ENCODE measurements at regions not wholly inside any gene's neighbourhood (a gene's known extent, or its start where the extent isn't known, plus 50 kb on each side); places are given as distances from the start of the nearest gene placed in this dataset.

GRCh38 chr10:78287618-78288017, 254.0 kb downstream of the RPS24 start:
- Mint-ChIP-seq H3K36me3 (no peaks in the 10 kb centered on the region), H3K4me3 (no peak overlapping the region), H3K4me1 (peaks cover 4% of the 10 kb centered on the region), H3K27me3 (no peaks in the 10 kb centered on the region), H3K27ac (no peak overlapping the region), H3K9me3 (no peaks in the 10 kb centered on the region)
- DNase-seq = no peak

GRCh38 chr10:78288663-78289062, 255.0 kb downstream of the RPS24 start:
- H3K4me3 Mint-ChIP-seq = no peak overlapping the region
- H3K27ac Mint-ChIP-seq = no peak overlapping the region
- no peaks in the 10 kb centered on the region for H3K9me3 Mint-ChIP-seq
- no peak for DNase-seq
- no peaks in the 10 kb centered on the region for H3K27me3 Mint-ChIP-seq
- H3K4me1 Mint-ChIP-seq = peaks cover 4% of the 10 kb centered on the region
- no peaks in the 10 kb centered on the region for H3K36me3 Mint-ChIP-seq

GRCh38 chr10:78290131-78290750, 256.6 kb downstream of the RPS24 start:
- Mint-ChIP-seq H3K36me3 (no peaks in the 10 kb centered on the region), H3K27me3 (no peaks in the 10 kb centered on the region), H3K4me3 (no peak overlapping the region), H3K4me1 (peaks cover 4% of the 10 kb centered on the region), H3K9me3 (no peaks in the 10 kb centered on the region), H3K27ac (no peak overlapping the region)
- no peak for DNase-seq

- no peaks in the 10 kb centered on the region for H3K9me3 Mint-ChIP-seq
- no peak overlapping the region for H3K4me3 Mint-ChIP-seq
- H3K27me3 Mint-ChIP-seq = no peaks in the 10 kb centered on the region
- H3K27ac Mint-ChIP-seq = no peak overlapping the region
- H3K4me1 Mint-ChIP-seq = peaks cover 4% of the 10 kb centered on the region
- no peaks in the 10 kb centered on the region for H3K36me3 Mint-ChIP-seq
- DNase-seq = no peak
Measured at GRCh38 chr10:78291722-78292121, 258.1 kb downstream of the RPS24 start.

GRCh38 chr10:78292250-78292981, 258.8 kb downstream of the RPS24 start:
- Mint-ChIP-seq H3K4me1 (peaks cover 4% of the 10 kb centered on the region), H3K9me3 (no peaks in the 10 kb centered on the region), H3K36me3 (no peaks in the 10 kb centered on the region), H3K27me3 (no peaks in the 10 kb centered on the region), H3K27ac (no peak overlapping the region), H3K4me3 (no peak overlapping the region)
- no peak for DNase-seq

GRCh38 chr10:78292982-78293865, 259.6 kb downstream of the RPS24 start:
- Mint-ChIP-seq H3K4me3 (no peak overlapping the region), H3K4me1 (peaks cover 4% of the 10 kb centered on the region), H3K9me3 (no peaks in the 10 kb centered on the region), H3K27ac (no peak overlapping the region), H3K27me3 (no peaks in the 10 kb centered on the region), H3K36me3 (no peaks in the 10 kb centered on the region)
- no peak for DNase-seq

GRCh38 chr10:78295242-78295641, 261.6 kb downstream of the RPS24 start:
- peaks cover 3% of the 10 kb centered on the region for H3K27me3 Mint-ChIP-seq
- H3K27ac Mint-ChIP-seq = no peak overlapping the region
- no peaks in the 10 kb centered on the region for H3K36me3 Mint-ChIP-seq
- peaks cover 10% of the 10 kb centered on the region for H3K4me1 Mint-ChIP-seq
- H3K4me3 Mint-ChIP-seq = no peak overlapping the region
- H3K9me3 Mint-ChIP-seq = no peaks in the 10 kb centered on the region
- no peak for DNase-seq

- no peak for DNase-seq
- H3K9me3 Mint-ChIP-seq = no peaks in the 10 kb centered on the region
- H3K4me1 Mint-ChIP-seq = peaks cover 10% of the 10 kb centered on the region
- no peaks in the 10 kb centered on the region for H3K36me3 Mint-ChIP-seq
- H3K27me3 Mint-ChIP-seq = peaks cover 3% of the 10 kb centered on the region
- H3K27ac Mint-ChIP-seq = no peak overlapping the region
- H3K4me3 Mint-ChIP-seq = no peak overlapping the region
Measured at GRCh38 chr10:78296785-78297184, 263.1 kb downstream of the RPS24 start.

GRCh38 chr10:78297997-78298396, 264.3 kb downstream of the RPS24 start:
- Mint-ChIP-seq H3K27ac (no peak overlapping the region), H3K36me3 (no peaks in the 10 kb centered on the region), H3K27me3 (peaks cover 3% of the 10 kb centered on the region), H3K9me3 (no peaks in the 10 kb centered on the region), H3K4me3 (no peak overlapping the region), H3K4me1 (peaks cover 16% of the 10 kb centered on the region)
- DNase-seq = no peak

- peaks cover 3% of the 10 kb centered on the region for H3K27me3 Mint-ChIP-seq
- peaks cover 19% of the 10 kb centered on the region for H3K4me1 Mint-ChIP-seq
- H3K4me3 Mint-ChIP-seq = no peak overlapping the region
- no peaks in the 10 kb centered on the region for H3K36me3 Mint-ChIP-seq
- no peak for DNase-seq
- peak overlapping the region; percentile 45 for H3K27ac Mint-ChIP-seq
- no peaks in the 10 kb centered on the region for H3K9me3 Mint-ChIP-seq
Measured at GRCh38 chr10:78298835-78299234, 265.2 kb downstream of the RPS24 start.

- Mint-ChIP-seq H3K9me3 (no peaks in the 10 kb centered on the region), H3K27me3 (peaks cover 3% of the 10 kb centered on the region), H3K27ac (no peak overlapping the region), H3K4me3 (no peak overlapping the region), H3K36me3 (no peaks in the 10 kb centered on the region), H3K4me1 (peaks cover 19% of the 10 kb centered on the region)
- peak; percentile 18 for DNase-seq
Measured at GRCh38 chr10:78299851-78300468, 266.3 kb downstream of the RPS24 start.

GRCh38 chr10:78300526-78300925, 266.9 kb downstream of the RPS24 start:
- H3K27me3 Mint-ChIP-seq = peaks cover 3% of the 10 kb centered on the region
- no peak overlapping the region for H3K27ac Mint-ChIP-seq
- no peaks in the 10 kb centered on the region for H3K9me3 Mint-ChIP-seq
- H3K4me1 Mint-ChIP-seq = peaks cover 19% of the 10 kb centered on the region
- H3K4me3 Mint-ChIP-seq = no peak overlapping the region
- DNase-seq = no peak
- no peaks in the 10 kb centered on the region for H3K36me3 Mint-ChIP-seq

GRCh38 chr10:78301481-78301880, 267.8 kb downstream of the RPS24 start:
- H3K27me3 Mint-ChIP-seq = peaks cover 3% of the 10 kb centered on the region
- H3K4me1 Mint-ChIP-seq = peaks cover 19% of the 10 kb centered on the region

GRCh38 chr10:78301891-78302738, 268.5 kb downstream of the RPS24 start:
- Mint-ChIP-seq H3K27me3 (peaks cover 3% of the 10 kb centered on the region), H3K4me1 (peaks cover 19% of the 10 kb centered on the region), H3K36me3 (no peaks in the 10 kb centered on the region), H3K4me3 (peak overlapping the region; percentile 86), H3K27ac (peak overlapping the region; percentile 91), H3K9me3 (no peaks in the 10 kb centered on the region)
- no peak for DNase-seq

More at GRCh38 chr10:78301481-78301880, 267.8 kb downstream of the RPS24 start:
- Mint-ChIP-seq H3K4me3 (no peak overlapping the region), H3K36me3 (no peaks in the 10 kb centered on the region), H3K9me3 (no peaks in the 10 kb centered on the region), H3K27ac (no peak overlapping the region)
- DNase-seq = no peak

Measured in activated naive CD8-positive, alpha-beta T cell treated with anti-CD3 and anti-CD28 coated beads for 36 hours (primary cell).